C4-2B (cell line): ENCODE measurements at regions not wholly inside any gene's neighbourhood (a gene's known extent, or its start where the extent isn't known, plus 50 kb on each side); places are given as distances from the start of the nearest gene placed in this dataset.

Experiments used
- H3K27ac ChIP-seq: fragments of 450-650 bp; 2 replicates; pipeline ENCODE4 v1.5.1; 2017
- CTCF ChIP-seq: fragments of 450-650 bp; conservative IDR thresholded peaks from 2 replicates; pipeline ENCODE4 v1.5.1; 2017; ENCODE audit warnings: mild to moderate bottlenecking
- ZFX ChIP-seq: fragments of 450-650 bp; IDR thresholded peaks from 2 replicates; pipeline ENCODE4 v1.6.1; 2017

GRCh38 chr9:70478963-70479641 lies 64.6 kb upstream of the KLF9 start:
- peak overlapping the region; percentile 88 for H3K27ac ChIP-seq
- TF ChIP-seq CTCF = no peak
- TF ChIP-seq ZFX = no peak

GRCh38 chr9:70477907-70478480 lies 63.5 kb upstream of the KLF9 start:
- no peak for TF ChIP-seq CTCF
- TF ChIP-seq ZFX = no peak
- peak overlapping the region; percentile 88 for H3K27ac ChIP-seq

GRCh38 chr9:70477146-70477745 lies 62.8 kb upstream of the KLF9 start:
- no peak for TF ChIP-seq ZFX
- TF ChIP-seq CTCF = no peak
- H3K27ac ChIP-seq = peak overlapping the region; percentile 83; the same call in 1 of the 2 replicates

GRCh38 chr9:70475211-70475610 lies 60.8 kb upstream of the KLF9 start:
- TF ChIP-seq ZFX (no peak), CTCF (no peak)
- H3K27ac ChIP-seq = peak overlapping the region; percentile 83; the same call in 1 of the 2 replicates

- peak overlapping the region; percentile 83 for H3K27ac ChIP-seq
These were observed 60.0 kb upstream of the KLF9 start for GRCh38 chr9:70474413-70474812.

GRCh38 chr9:70472268-70473249 lies 58.1 kb upstream of the KLF9 start:
- TF ChIP-seq ZFX (no peak), CTCF (no peak)
- peak overlapping the region; percentile 83 for H3K27ac ChIP-seq

More at GRCh38 chr9:70474413-70474812, 60.0 kb upstream of the KLF9 start:
- TF ChIP-seq ZFX (no peak), CTCF (no peak)
